Astrocyte (in vitro differentiated cells and primary cell): ENCODE measurements at regions not wholly inside any gene's neighbourhood (a gene's known extent, or its start where the extent isn't known, plus 50 kb on each side); places are given as distances from the start of the nearest gene placed in this dataset.

ENCODE experiments used
- CTCF ChIP-seq: IDR thresholded peaks from 2 replicates; pipeline ENCODE4 v1.5.1; 2011; ENCODE audit warnings: low read depth, mild to moderate bottlenecking, inconsistent platforms, low read length, moderate library complexity; ENCODE audit not compliant: insufficient read depth
- EZH2 ChIP-seq: IDR thresholded peaks from 2 replicates; pipeline ENCODE4 v1.6.1; 2012; ENCODE audit warnings: mild to moderate bottlenecking, low read length, inconsistent platforms; ENCODE audit not compliant: insufficient read depth

GRCh38 chr6:151185148-151185547 is 54.6 kb upstream of the AKAP12 start:
- TF ChIP-seq CTCF (no peak), EZH2 (no peak)
